ENCODE measurements at regions not wholly inside any gene's neighbourhood (a gene's known extent, or its start where the extent isn't known, plus 50 kb on each side); places are given as distances from the start of the nearest gene placed in this dataset.
"Not testable (repeated sequence)": the region's sequence is repeated elsewhere in the genome, so short reads cannot be mapped to it uniquely, and the experiment has no call there.

- intact Hi-C loops (cut with DNase I, micrococcal nuclease); DNase-seq; ATAC-seq: not testable (repeated sequence)
Measured at GRCh38 chr2:94708982-94709381, 162.2 kb upstream of the TEKT4 start.

GRCh38 chr2:94725543-94725942, 145.7 kb upstream of the TEKT4 start:
- DNase-seq = no peak
- no peak for ATAC-seq
- intact Hi-C loops (cut with DNase I, micrococcal nuclease) = no loop called here

GRCh38 chr2:94735536-94735935, 135.7 kb upstream of the TEKT4 start:
- DNase-seq; intact Hi-C loops (cut with DNase I, micrococcal nuclease); ATAC-seq: not testable (repeated sequence)

- ATAC-seq; DNase-seq; intact Hi-C loops (cut with DNase I, micrococcal nuclease): not testable (repeated sequence)
Measured at GRCh38 chr2:94737145-94737544, 134.1 kb upstream of the TEKT4 start.

- ATAC-seq; DNase-seq; intact Hi-C loops (cut with DNase I, micrococcal nuclease): not testable (repeated sequence)
Measured at GRCh38 chr2:94737736-94738342, 133.4 kb upstream of the TEKT4 start.

GRCh38 chr2:94753466-94753998, 117.7 kb upstream of the TEKT4 start:
- ATAC-seq = no peak
- intact Hi-C loops (cut with DNase I, micrococcal nuclease) = no loop called here
- no peak for DNase-seq

- intact Hi-C loops (cut with DNase I, micrococcal nuclease) = no loop called here
Measured at GRCh38 chr2:94758546-94758945, 112.7 kb upstream of the TEKT4 start.

GRCh38 chr2:94759211-94759610, 112.0 kb upstream of the TEKT4 start:
- DNase-seq (no peak), ATAC-seq (no peak)
- intact Hi-C loops (cut with DNase I, micrococcal nuclease) = no loop called here

More at GRCh38 chr2:94758546-94758945, 112.7 kb upstream of the TEKT4 start:
- no peak for DNase-seq
- no peak for ATAC-seq

GRCh38 chr2:94762600-94762999, 108.6 kb upstream of the TEKT4 start:
- intact Hi-C loops (cut with DNase I, micrococcal nuclease) = no loop called here
- no peak for DNase-seq
- ATAC-seq = no peak

- ATAC-seq (no peak), DNase-seq (no peak)
- intact Hi-C loops (cut with DNase I, micrococcal nuclease) = no loop called here
Measured at GRCh38 chr2:94763318-94763717, 107.9 kb upstream of the TEKT4 start.

GRCh38 chr2:94764331-94764730, 106.9 kb upstream of the TEKT4 start:
- ATAC-seq; DNase-seq; intact Hi-C loops (cut with DNase I, micrococcal nuclease): not testable (repeated sequence)

GRCh38 chr2:94767336-94767735, 103.9 kb upstream of the TEKT4 start:
- intact Hi-C loops (cut with DNase I, micrococcal nuclease) = no loop called here
- DNase-seq (no peak), ATAC-seq (no peak)

- intact Hi-C loops (cut with DNase I, micrococcal nuclease) = no loop called here
- ATAC-seq (no peak), DNase-seq (no peak)
Measured at GRCh38 chr2:94769733-94770132, 101.5 kb upstream of the TEKT4 start.

GRCh38 chr2:94774851-94775250, 96.4 kb upstream of the TEKT4 start:
- ATAC-seq (no peak), DNase-seq (no peak)
- intact Hi-C loops (cut with DNase I, micrococcal nuclease) = no loop called here

- no peak for DNase-seq
Measured at GRCh38 chr2:94776036-94776435, 95.2 kb upstream of the TEKT4 start.

GRCh38 chr2:94785105-94785504, 86.1 kb upstream of the TEKT4 start:
- DNase-seq; intact Hi-C loops (cut with DNase I, micrococcal nuclease); ATAC-seq: not testable (repeated sequence)

More at GRCh38 chr2:94776036-94776435, 95.2 kb upstream of the TEKT4 start:
- ATAC-seq = no peak
- intact Hi-C loops (cut with DNase I, micrococcal nuclease) = no loop called here

GRCh38 chr2:94786424-94786823, 84.8 kb upstream of the TEKT4 start:
- DNase-seq; ATAC-seq; intact Hi-C loops (cut with DNase I, micrococcal nuclease): not testable (repeated sequence)

GRCh38 chr2:94790169-94790568, 81.1 kb upstream of the TEKT4 start:
- DNase-seq; intact Hi-C loops (cut with DNase I, micrococcal nuclease); ATAC-seq: not testable (repeated sequence)

- ATAC-seq; intact Hi-C loops (cut with DNase I, micrococcal nuclease); DNase-seq: not testable (repeated sequence)
Measured at GRCh38 chr2:94797235-94797634, 74.0 kb upstream of the TEKT4 start.

All from left colon (tissue), 2 donors.